NCI-H2081 (cell line): ENCODE measurements at regions not wholly inside any gene's neighbourhood (a gene's known extent, or its start where the extent isn't known, plus 50 kb on each side); places are given as distances from the start of the nearest gene placed in this dataset.

Experiments
- DNase-seq, 2 experiments: peaks; one replicate each; lab custom pipeline; 2025; lab: John Stamatoyannopoulos, UW

- DNase-seq: no peak
Measured at GRCh38 chr4:36493251-36493650, 211.8 kb downstream of the DTHD1 start.

- DNase-seq: no peak
Measured at GRCh38 chr4:36494016-36494415, 212.6 kb downstream of the DTHD1 start.

GRCh38 chr4:36494747-36495146 lies 213.3 kb downstream of the DTHD1 start:
- no peak for DNase-seq

GRCh38 chr4:36502350-36502749 lies 220.9 kb downstream of the DTHD1 start:
- no peak for DNase-seq

GRCh38 chr4:36508394-36508793 lies 227.0 kb downstream of the DTHD1 start:
- DNase-seq: no peak

GRCh38 chr4:36509845-36510244 lies 228.4 kb downstream of the DTHD1 start:
- no peak for DNase-seq

- DNase-seq: no peak
Measured at GRCh38 chr4:36511785-36512184, 230.4 kb downstream of the DTHD1 start.

GRCh38 chr4:36516522-36517095 lies 235.2 kb downstream of the DTHD1 start:
- no peak for DNase-seq

GRCh38 chr4:36523182-36523581 lies 241.8 kb downstream of the DTHD1 start:
- no peak for DNase-seq

GRCh38 chr4:36532670-36533379 lies 251.4 kb downstream of the DTHD1 start:
- no peak for DNase-seq

- no peak for DNase-seq
Measured at GRCh38 chr4:36533944-36534343, 252.5 kb downstream of the DTHD1 start.

- no peak for DNase-seq
Measured at GRCh38 chr4:36547383-36547782, 266.0 kb downstream of the DTHD1 start.

GRCh38 chr4:36549252-36549651 lies 267.8 kb downstream of the DTHD1 start:
- DNase-seq: no peak

- no peak for DNase-seq
Measured at GRCh38 chr4:36549992-36550391, 268.6 kb downstream of the DTHD1 start.

- DNase-seq: no peak
Measured at GRCh38 chr4:36551697-36552214, 270.3 kb downstream of the DTHD1 start.

GRCh38 chr4:36553029-36553428 lies 271.6 kb downstream of the DTHD1 start:
- DNase-seq: no peak

GRCh38 chr4:36553453-36553852 lies 272.0 kb downstream of the DTHD1 start:
- no peak for DNase-seq

GRCh38 chr4:36556984-36557383 lies 275.6 kb downstream of the DTHD1 start:
- no peak for DNase-seq

GRCh38 chr4:36568575-36568974 lies 287.2 kb downstream of the DTHD1 start:
- no peak for DNase-seq

GRCh38 chr4:36573441-36573840 lies 292.0 kb downstream of the DTHD1 start:
- DNase-seq: no peak

GRCh38 chr4:36574816-36575215 lies 293.4 kb downstream of the DTHD1 start:
- DNase-seq: no peak

- DNase-seq: no peak
Measured at GRCh38 chr4:36582198-36582597, 300.8 kb downstream of the DTHD1 start.

GRCh38 chr4:36587909-36588472 lies 306.6 kb downstream of the DTHD1 start:
- no peak for DNase-seq
